ENCODE measurements at regions not wholly inside any gene's neighbourhood (a gene's known extent, or its start where the extent isn't known, plus 50 kb on each side); places are given as distances from the start of the nearest gene placed in this dataset.

GRCh38 chr22:27417421-27417814 lies 384.1 kb downstream of the MN1 start:
- no peak for FAIRE-seq
- Histone ChIP-seq H3K9me3 (ENCODE audit: control insufficient read depth, low read depth, low read length) (no peaks in the 10 kb centered on the region), H3K27ac (ENCODE audit: control insufficient read depth, insufficient read depth, low read length) (no peak overlapping the region), H3K9me1 (ENCODE audit: control insufficient read depth, extremely low read depth, insufficient read depth, low read length) (no peaks in the 10 kb centered on the region), H3K4me2 (ENCODE audit: control insufficient read depth, extremely low read depth, insufficient read depth, low read depth, low read length) (no peak overlapping the region), H3K9ac (ENCODE audit: control insufficient read depth, extremely low read depth, insufficient read depth, low read length) (no peak overlapping the region), H4K20me1 (ENCODE audit: control insufficient read depth, extremely low read depth, insufficient read depth, low read length) (no peaks in the 10 kb centered on the region), H3K4me3 (ENCODE audit: control insufficient read depth in 2 of 3, extremely low read depth in 1 of 3, insufficient read depth in 2 of 3, low read depth in 1 of 3, low read length in 3 of 3) (no peak overlapping the region), H3K27me3 (ENCODE audit: control insufficient read depth, extremely low read depth, insufficient read depth, low read length) (no peaks in the 10 kb centered on the region), H3K4me1 (ENCODE audit: control insufficient read depth, extremely low read depth, insufficient read depth, low read length) (peaks cover 45% of the 10 kb centered on the region), H3K36me3 (ENCODE audit: control insufficient read depth in 2 of 2, extremely low read depth in 1 of 2, insufficient read depth in 2 of 2, low read length in 2 of 2) (no peaks in the 10 kb centered on the region), H2AFZ (ENCODE audit: control insufficient read depth, low read length) (no peak overlapping the region), H3K79me2 (ENCODE audit: control insufficient read depth, insufficient read depth, low read length) (no peaks in the 10 kb centered on the region)
- dilution Hi-C loops (cut with MboI; ENCODE audit: extremely low pct_ligation_motif_present, low sequenced_read_pairs): no loop called here
- TF ChIP-seq EZH2 (IDR thresholded peaks at IDR 0.05; ENCODE audit: low read length): no peak
- no peak for TF ChIP-seq CTCF (optimal IDR thresholded peaks at IDR 0.05 in 1 of 3, IDR thresholded peaks at IDR 0.05 in 1 of 3, conservative IDR thresholded peaks at IDR 0.05 in 1 of 3; ENCODE audit: extremely low read depth in 1 of 3, insufficient read depth in 2 of 3, low read length in 3 of 3)
- no peak for DNase-seq (ENCODE audit: low read depth, low spot score)

- Histone ChIP-seq H3K36me3 (ENCODE audit: control insufficient read depth in 2 of 2, extremely low read depth in 1 of 2, insufficient read depth in 2 of 2, low read length in 2 of 2) (no peaks in the 10 kb centered on the region), H3K4me2 (ENCODE audit: control insufficient read depth, extremely low read depth, insufficient read depth, low read depth, low read length) (no peak overlapping the region), H3K79me2 (ENCODE audit: control insufficient read depth, insufficient read depth, low read length) (no peaks in the 10 kb centered on the region), H3K9ac (ENCODE audit: control insufficient read depth, extremely low read depth, insufficient read depth, low read length) (no peak overlapping the region), H3K4me1 (ENCODE audit: control insufficient read depth, extremely low read depth, insufficient read depth, low read length) (peaks cover 37% of the 10 kb centered on the region), H3K9me1 (ENCODE audit: control insufficient read depth, extremely low read depth, insufficient read depth, low read length) (no peaks in the 10 kb centered on the region), H3K27ac (ENCODE audit: control insufficient read depth, insufficient read depth, low read length) (no peak overlapping the region), H3K27me3 (ENCODE audit: control insufficient read depth, extremely low read depth, insufficient read depth, low read length) (no peaks in the 10 kb centered on the region), H2AFZ (ENCODE audit: control insufficient read depth, low read length) (no peak overlapping the region), H4K20me1 (ENCODE audit: control insufficient read depth, extremely low read depth, insufficient read depth, low read length) (no peaks in the 10 kb centered on the region), H3K9me3 (ENCODE audit: control insufficient read depth, low read depth, low read length) (no peaks in the 10 kb centered on the region), H3K4me3 (ENCODE audit: control insufficient read depth in 2 of 3, extremely low read depth in 1 of 3, insufficient read depth in 2 of 3, low read depth in 1 of 3, low read length in 3 of 3) (no peak overlapping the region)
- TF ChIP-seq CTCF (optimal IDR thresholded peaks at IDR 0.05 in 1 of 3, IDR thresholded peaks at IDR 0.05 in 1 of 3, conservative IDR thresholded peaks at IDR 0.05 in 1 of 3; ENCODE audit: extremely low read depth in 1 of 3, insufficient read depth in 2 of 3, low read length in 3 of 3): no peak
- TF ChIP-seq EZH2 (IDR thresholded peaks at IDR 0.05; ENCODE audit: low read length): no peak
- DNase-seq (ENCODE audit: low read depth, low spot score): no peak
- FAIRE-seq: no peak
- dilution Hi-C loops (cut with MboI; ENCODE audit: extremely low pct_ligation_motif_present, low sequenced_read_pairs): no loop called here
These were observed 383.3 kb downstream of the MN1 start for GRCh38 chr22:27418261-27418660.

All from keratinocyte (primary cell).